HL-60 (cell line): ENCODE measurements at regions not wholly inside any gene's neighbourhood (a gene's known extent, or its start where the extent isn't known, plus 50 kb on each side); places are given as distances from the start of the nearest gene placed in this dataset.

Source experiments
- REST ChIP-seq: IDR thresholded peaks from 2 replicates; pipeline ENCODE4 v1.6.1; 2012; ENCODE audit warnings: low read depth; ENCODE audit not compliant: insufficient replicate concordance
- TF ChIP-seq, protein P1 (sequence below): IDR thresholded peaks from one replicate; pipeline ENCODE4 v1.5.1; 2011; ENCODE audit warnings: low read length, control low read depth, inconsistent platforms; ENCODE audit not compliant: insufficient read depth

- TF ChIP-seq, protein P1, sequence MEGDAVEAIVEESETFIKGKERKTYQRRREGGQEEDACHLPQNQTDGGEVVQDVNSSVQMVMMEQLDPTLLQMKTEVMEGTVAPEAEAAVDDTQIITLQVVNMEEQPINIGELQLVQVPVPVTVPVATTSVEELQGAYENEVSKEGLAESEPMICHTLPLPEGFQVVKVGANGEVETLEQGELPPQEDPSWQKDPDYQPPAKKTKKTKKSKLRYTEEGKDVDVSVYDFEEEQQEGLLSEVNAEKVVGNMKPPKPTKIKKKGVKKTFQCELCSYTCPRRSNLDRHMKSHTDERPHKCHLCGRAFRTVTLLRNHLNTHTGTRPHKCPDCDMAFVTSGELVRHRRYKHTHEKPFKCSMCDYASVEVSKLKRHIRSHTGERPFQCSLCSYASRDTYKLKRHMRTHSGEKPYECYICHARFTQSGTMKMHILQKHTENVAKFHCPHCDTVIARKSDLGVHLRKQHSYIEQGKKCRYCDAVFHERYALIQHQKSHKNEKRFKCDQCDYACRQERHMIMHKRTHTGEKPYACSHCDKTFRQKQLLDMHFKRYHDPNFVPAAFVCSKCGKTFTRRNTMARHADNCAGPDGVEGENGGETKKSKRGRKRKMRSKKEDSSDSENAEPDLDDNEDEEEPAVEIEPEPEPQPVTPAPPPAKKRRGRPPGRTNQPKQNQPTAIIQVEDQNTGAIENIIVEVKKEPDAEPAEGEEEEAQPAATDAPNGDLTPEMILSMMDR, result no peak
- no peak for TF ChIP-seq REST
Observed at GRCh38 chr9:31470051-31470450, 914.4 kb upstream of the ACO1 start.
